Fibroblast of villous mesenchyme (primary cell): ENCODE measurements at regions not wholly inside any gene's neighbourhood (a gene's known extent, or its start where the extent isn't known, plus 50 kb on each side); places are given as distances from the start of the nearest gene placed in this dataset.

Experiments used
- DNase-seq: peaks from one replicate; pipeline ENCODE4 v3.0.0-alpha.2; 2010; ENCODE audit warnings: low read depth
- H3K4me3 ChIP-seq: 2 replicates; pipeline ENCODE4 v1.5.1; 2011; ENCODE audit warnings: low read depth, mild to moderate bottlenecking, low read length
- CTCF ChIP-seq: IDR thresholded peaks from 2 replicates; pipeline ENCODE4 v1.5.1; 2012; ENCODE audit warnings: low read depth, mild to moderate bottlenecking, low read length; ENCODE audit not compliant: insufficient read depth

- TF ChIP-seq CTCF, result no peak
- DNase-seq, result no peak
These were observed 958.3 kb upstream of the CDH9 start for GRCh38 chr5:27996665-27997064.

GRCh38 chr5:27995867-27996266 lies 957.5 kb upstream of the CDH9 start:
- TF ChIP-seq CTCF, result no peak
- no peak for DNase-seq
- H3K4me3 ChIP-seq, result no peak overlapping the region

More at GRCh38 chr5:27996665-27997064, 958.3 kb upstream of the CDH9 start:
- no peak overlapping the region for H3K4me3 ChIP-seq

- no peak for TF ChIP-seq CTCF
- DNase-seq, result no peak
- no peak overlapping the region for H3K4me3 ChIP-seq
These were observed 939.9 kb upstream of the CDH9 start for GRCh38 chr5:27978322-27978721.

GRCh38 chr5:27969157-27969556 lies 930.8 kb upstream of the CDH9 start:
- H3K4me3 ChIP-seq, result no peak overlapping the region
- no peak for DNase-seq
- no peak for TF ChIP-seq CTCF

- no peak for DNase-seq
- no peak overlapping the region for H3K4me3 ChIP-seq
- TF ChIP-seq CTCF, result no peak
These were observed 924.8 kb upstream of the CDH9 start for GRCh38 chr5:27963050-27963783.

GRCh38 chr5:27962198-27962597 lies 923.8 kb upstream of the CDH9 start:
- TF ChIP-seq CTCF, result no peak
- no peak overlapping the region for H3K4me3 ChIP-seq
- no peak for DNase-seq

GRCh38 chr5:27947088-27947487 lies 908.7 kb upstream of the CDH9 start:
- DNase-seq, result no peak
- TF ChIP-seq CTCF, result no peak

More at GRCh38 chr5:27947088-27947487, 908.7 kb upstream of the CDH9 start:
- no peak overlapping the region for H3K4me3 ChIP-seq
